Adipocyte (in vitro differentiated cells): ENCODE measurements at regions not wholly inside any gene's neighbourhood (a gene's known extent, or its start where the extent isn't known, plus 50 kb on each side); places are given as distances from the start of the nearest gene placed in this dataset.
"Not testable (repeated sequence)": the region's sequence is repeated elsewhere in the genome, so short reads cannot be mapped to it uniquely, and the experiment has no call there.

Experiments
- DNase-seq: peaks from one replicate; pipeline ENCODE4 v3.0.0-alpha.2; 2015; ENCODE audit warnings: low read depth
- H3K27me3 ChIP-seq: replicated peaks from 2 replicates; pipeline ENCODE4 v1.7.0; 2013; ENCODE audit warnings: mild to moderate bottlenecking, low read length, moderate library complexity; ENCODE audit not compliant: control insufficient read depth, insufficient read depth
- H3K36me3 ChIP-seq: 2 replicates; pipeline ENCODE4 v1.7.0; 2013; ENCODE audit warnings: low read length, mild to moderate bottlenecking, moderate library complexity; ENCODE audit not compliant: control insufficient read depth, insufficient read depth, severe bottlenecking
- H3K4me1 ChIP-seq: 2 replicates; pipeline ENCODE4 v1.7.0; 2013; ENCODE audit warnings: mild to moderate bottlenecking, low read length, moderate library complexity; ENCODE audit not compliant: control insufficient read depth, insufficient read depth
- H3K4me3 ChIP-seq: 2 replicates; pipeline ENCODE4 v1.7.0; 2013; ENCODE audit warnings: mild to moderate bottlenecking, low read length, moderate library complexity
- H3K9ac ChIP-seq: 2 replicates; pipeline ENCODE4 v1.7.0; 2013; ENCODE audit warnings: mild to moderate bottlenecking, low read length, moderate library complexity
- H3K9me3 ChIP-seq: 2 replicates; pipeline ENCODE4 v1.7.0; 2013; ENCODE audit warnings: mild to moderate bottlenecking, low read length, moderate library complexity; ENCODE audit not compliant: control insufficient read depth

- not testable (repeated sequence) for H3K4me1 ChIP-seq, H3K27me3 ChIP-seq, H3K9ac ChIP-seq, DNase-seq, H3K9me3 ChIP-seq, H3K4me3 ChIP-seq, H3K36me3 ChIP-seq
Measured at GRCh38 chr5:101205065-101205464, 302.0 kb upstream of the ST8SIA4 start.

GRCh38 chr5:101180365-101180764 lies 277.3 kb upstream of the ST8SIA4 start:
- not testable (repeated sequence) for DNase-seq, H3K36me3 ChIP-seq, H3K4me1 ChIP-seq, H3K4me3 ChIP-seq, H3K9me3 ChIP-seq, H3K9ac ChIP-seq, H3K27me3 ChIP-seq

GRCh38 chr5:101176605-101177004 lies 273.5 kb upstream of the ST8SIA4 start:
- Histone ChIP-seq H3K27me3 (no peaks in the 10 kb centered on the region), H3K36me3 (no peaks in the 10 kb centered on the region), H3K9me3 (peaks cover 10% of the 10 kb centered on the region), H3K9ac (no peak overlapping the region), H3K4me3 (no peak overlapping the region), H3K4me1 (no peaks in the 10 kb centered on the region)
- no peak for DNase-seq

- Histone ChIP-seq H3K27me3 (no peaks in the 10 kb centered on the region), H3K36me3 (no peaks in the 10 kb centered on the region), H3K4me3 (no peak overlapping the region), H3K9me3 (peaks cover 10% of the 10 kb centered on the region), H3K4me1 (no peaks in the 10 kb centered on the region), H3K9ac (no peak overlapping the region)
- DNase-seq, result no peak
Measured at GRCh38 chr5:101174981-101175380, 271.9 kb upstream of the ST8SIA4 start.

GRCh38 chr5:101163088-101163487 lies 260.0 kb upstream of the ST8SIA4 start:
- DNase-seq, result no peak

GRCh38 chr5:101160002-101160401 lies 256.9 kb upstream of the ST8SIA4 start:
- Histone ChIP-seq H3K27me3 (no peaks in the 10 kb centered on the region), H3K9ac (no peak overlapping the region), H3K36me3 (no peaks in the 10 kb centered on the region), H3K4me3 (no peak overlapping the region), H3K4me1 (no peaks in the 10 kb centered on the region), H3K9me3 (no peaks in the 10 kb centered on the region)
- DNase-seq, result no peak

More at GRCh38 chr5:101163088-101163487, 260.0 kb upstream of the ST8SIA4 start:
- H3K9me3 ChIP-seq, result no peaks in the 10 kb centered on the region
- no peaks in the 10 kb centered on the region for H3K36me3 ChIP-seq
- no peak overlapping the region for H3K9ac ChIP-seq
- H3K27me3 ChIP-seq, result no peaks in the 10 kb centered on the region
- no peaks in the 10 kb centered on the region for H3K4me1 ChIP-seq
- H3K4me3 ChIP-seq, result no peak overlapping the region

GRCh38 chr5:101159006-101159405 lies 255.9 kb upstream of the ST8SIA4 start:
- DNase-seq, result no peak
- H3K4me1 ChIP-seq, result no peaks in the 10 kb centered on the region
- H3K27me3 ChIP-seq, result no peaks in the 10 kb centered on the region

GRCh38 chr5:101153526-101153925 lies 250.4 kb upstream of the ST8SIA4 start:
- no peak for DNase-seq
- Histone ChIP-seq H3K36me3 (no peaks in the 10 kb centered on the region), H3K4me3 (no peak overlapping the region), H3K27me3 (no peaks in the 10 kb centered on the region), H3K9me3 (no peaks in the 10 kb centered on the region), H3K9ac (no peak overlapping the region), H3K4me1 (no peaks in the 10 kb centered on the region)

More at GRCh38 chr5:101159006-101159405, 255.9 kb upstream of the ST8SIA4 start:
- Histone ChIP-seq H3K4me3 (no peak overlapping the region), H3K9ac (no peak overlapping the region), H3K9me3 (no peaks in the 10 kb centered on the region), H3K36me3 (no peaks in the 10 kb centered on the region)

- H3K27me3 ChIP-seq, result no peaks in the 10 kb centered on the region
Measured at GRCh38 chr5:101143526-101143925, 240.4 kb upstream of the ST8SIA4 start.

GRCh38 chr5:101142102-101142501 lies 239.0 kb upstream of the ST8SIA4 start:
- H3K9me3 ChIP-seq, result no peaks in the 10 kb centered on the region
- H3K4me3 ChIP-seq, result no peak overlapping the region
- no peak for DNase-seq
- no peak overlapping the region for H3K9ac ChIP-seq
- H3K27me3 ChIP-seq, result no peaks in the 10 kb centered on the region
- no peaks in the 10 kb centered on the region for H3K4me1 ChIP-seq
- no peaks in the 10 kb centered on the region for H3K36me3 ChIP-seq

More at GRCh38 chr5:101143526-101143925, 240.4 kb upstream of the ST8SIA4 start:
- H3K4me3 ChIP-seq, result no peak overlapping the region
- H3K9ac ChIP-seq, result no peak overlapping the region
- H3K4me1 ChIP-seq, result no peaks in the 10 kb centered on the region
- H3K36me3 ChIP-seq, result no peaks in the 10 kb centered on the region
- no peaks in the 10 kb centered on the region for H3K9me3 ChIP-seq
- no peak for DNase-seq

GRCh38 chr5:101136454-101136853 lies 233.4 kb upstream of the ST8SIA4 start:
- no peak for DNase-seq
- H3K9me3 ChIP-seq, result no peaks in the 10 kb centered on the region
- no peaks in the 10 kb centered on the region for H3K36me3 ChIP-seq

GRCh38 chr5:101123363-101123762 lies 220.3 kb upstream of the ST8SIA4 start:
- Histone ChIP-seq H3K4me1 (no peaks in the 10 kb centered on the region), H3K27me3 (no peaks in the 10 kb centered on the region), H3K9me3 (no peaks in the 10 kb centered on the region), H3K36me3 (no peaks in the 10 kb centered on the region), H3K4me3 (no peak overlapping the region), H3K9ac (no peak overlapping the region)
- no peak for DNase-seq

More at GRCh38 chr5:101136454-101136853, 233.4 kb upstream of the ST8SIA4 start:
- H3K4me1 ChIP-seq, result no peaks in the 10 kb centered on the region
- H3K27me3 ChIP-seq, result no peaks in the 10 kb centered on the region
- H3K4me3 ChIP-seq, result no peak overlapping the region
- no peak overlapping the region for H3K9ac ChIP-seq
